ENCODE measurements at regions not wholly inside any gene's neighbourhood (a gene's known extent, or its start where the extent isn't known, plus 50 kb on each side); places are given as distances from the start of the nearest gene placed in this dataset.

DNA sequence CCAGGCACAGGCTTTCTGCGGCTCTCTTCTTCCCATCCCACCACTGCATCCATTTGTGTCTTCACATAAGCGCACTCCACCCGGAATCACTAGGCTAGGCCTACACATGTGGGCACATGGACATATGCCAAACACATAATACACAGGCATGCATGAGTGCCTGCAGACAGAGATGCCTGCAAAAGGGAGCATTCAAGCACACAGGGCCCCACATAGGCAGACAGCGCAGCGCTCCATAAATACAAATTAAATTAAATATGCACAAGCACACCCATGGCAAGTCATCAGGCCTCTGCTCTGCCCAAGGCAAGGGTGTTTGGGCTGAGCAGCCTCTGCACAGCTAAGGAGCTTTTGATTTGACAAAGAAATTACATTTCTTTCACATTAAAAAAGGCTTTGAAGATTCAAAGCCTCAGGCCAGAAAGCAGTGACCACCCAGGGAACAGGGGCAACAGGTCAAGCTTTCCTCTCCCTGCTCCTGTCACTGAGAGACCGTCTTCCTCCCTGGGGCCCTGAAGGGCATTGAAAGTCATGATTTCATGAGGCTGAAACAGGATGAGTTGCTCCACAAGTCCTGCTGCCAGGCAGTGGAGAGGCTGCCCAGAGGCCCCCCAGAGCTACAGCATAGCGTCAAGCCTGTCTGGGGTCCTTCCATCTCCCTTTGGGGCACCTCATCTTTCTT is 134.2 kb upstream of the LRFN2 start:
- DNase-seq (ENCODE audit: low read depth) = no peak

DNA sequence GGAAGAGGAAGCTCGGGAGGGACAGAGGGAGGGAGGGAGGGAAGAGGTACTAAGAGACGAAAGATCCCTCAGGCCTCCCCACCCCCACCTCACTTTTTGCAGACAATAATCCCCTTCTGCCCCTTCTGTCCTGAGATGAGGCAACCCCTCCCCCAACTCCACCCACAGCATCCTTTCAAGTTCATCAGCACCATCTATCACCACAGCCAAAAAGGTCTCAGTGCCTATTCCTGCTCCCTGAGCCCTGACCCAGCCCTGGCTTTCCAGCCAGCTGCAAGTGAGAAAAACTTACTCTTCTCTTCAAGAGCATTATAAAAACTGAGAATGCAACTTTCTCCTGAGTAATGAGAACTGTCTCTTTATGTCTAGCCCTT is 133.2 kb upstream of the LRFN2 start:
- no peak for DNase-seq (ENCODE audit: low read depth)

DNA sequence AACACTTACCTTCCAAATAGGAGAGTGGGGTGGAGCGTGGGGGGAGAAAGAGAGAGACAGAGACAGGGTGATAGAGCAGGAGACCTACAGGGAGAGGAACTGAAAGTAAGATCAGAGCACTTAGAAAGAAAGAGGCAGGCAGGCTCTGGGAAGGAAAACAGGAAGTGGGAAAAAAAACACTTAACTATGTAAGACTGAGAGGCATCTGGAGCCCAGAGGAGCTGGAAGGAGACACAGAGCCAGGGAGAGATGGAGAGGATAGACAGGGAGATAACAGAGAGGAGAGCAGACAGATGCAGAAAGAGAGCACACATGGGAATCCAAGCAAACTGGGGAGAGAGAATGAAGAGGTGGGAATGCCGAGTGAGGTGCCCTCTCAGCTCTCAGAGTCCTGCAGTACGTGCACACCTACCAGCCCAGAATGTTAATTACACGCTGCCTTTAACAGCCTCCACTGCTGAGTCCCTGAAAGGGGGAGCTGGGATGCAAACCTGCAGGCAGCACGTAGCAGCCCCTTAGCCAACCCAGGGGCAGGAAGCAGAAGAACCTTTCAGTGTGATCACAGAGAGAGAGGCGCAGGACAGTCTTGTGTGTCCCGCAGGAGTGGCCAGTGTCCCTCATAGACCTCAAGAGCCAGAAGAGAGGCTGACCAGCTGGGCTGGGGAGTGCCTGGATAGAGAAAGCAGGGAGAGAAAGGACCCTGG is 132.7 kb upstream of the LRFN2 start:
- DNase-seq (ENCODE audit: low read depth) = peak; percentile 71

DNA sequence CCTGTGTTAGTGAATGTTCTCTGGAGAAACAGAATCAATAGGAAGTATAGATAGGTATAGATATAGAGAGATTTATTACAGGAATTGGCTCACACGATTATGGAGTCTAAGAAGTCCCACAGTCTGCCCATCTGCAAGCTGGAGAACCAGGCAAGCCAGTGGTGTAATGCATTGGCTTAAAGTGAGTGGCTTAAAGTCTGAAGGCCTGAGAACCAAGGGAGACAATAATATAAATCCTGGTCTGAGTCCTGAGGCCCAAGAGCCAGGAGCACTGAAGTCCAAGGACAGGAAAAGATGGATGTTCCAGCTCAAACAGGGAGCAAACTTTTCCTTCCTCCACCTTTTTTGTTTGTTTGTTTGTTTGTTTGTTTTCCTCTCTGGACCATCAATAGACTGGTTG is 131.2 kb upstream of the LRFN2 start:
- no peak for DNase-seq (ENCODE audit: low read depth)

DNA sequence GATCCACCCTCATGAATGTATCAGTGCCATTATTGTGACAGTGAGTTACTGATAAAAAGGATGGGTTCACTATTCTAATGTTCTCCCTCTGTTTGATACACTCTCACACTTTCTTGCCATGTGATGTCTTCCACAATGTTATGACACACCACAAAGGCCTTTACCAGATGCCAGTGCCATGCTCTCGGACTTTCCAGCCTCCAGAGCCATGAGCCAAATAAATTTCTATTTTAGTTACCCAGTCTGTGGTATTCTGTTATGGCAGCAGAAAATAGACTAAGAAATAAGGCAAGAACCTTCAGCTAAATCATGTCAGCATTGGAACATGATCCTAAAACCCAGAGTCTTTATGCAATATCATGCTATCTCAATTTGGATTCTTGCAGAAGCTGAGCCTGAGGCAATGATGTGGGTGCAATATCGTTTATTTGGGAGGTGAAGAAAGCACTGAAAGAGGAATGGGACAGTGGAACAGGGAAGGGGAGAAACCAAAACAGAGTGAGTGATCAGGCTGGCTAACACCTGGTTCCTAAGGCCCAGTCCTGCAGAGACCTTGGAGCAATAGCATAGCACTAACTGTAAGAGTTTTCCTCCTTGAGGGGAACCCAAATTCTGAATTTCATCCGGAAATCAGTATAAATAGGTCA is 130.4 kb upstream of the LRFN2 start:
- no peak for DNase-seq (ENCODE audit: low read depth)

DNA sequence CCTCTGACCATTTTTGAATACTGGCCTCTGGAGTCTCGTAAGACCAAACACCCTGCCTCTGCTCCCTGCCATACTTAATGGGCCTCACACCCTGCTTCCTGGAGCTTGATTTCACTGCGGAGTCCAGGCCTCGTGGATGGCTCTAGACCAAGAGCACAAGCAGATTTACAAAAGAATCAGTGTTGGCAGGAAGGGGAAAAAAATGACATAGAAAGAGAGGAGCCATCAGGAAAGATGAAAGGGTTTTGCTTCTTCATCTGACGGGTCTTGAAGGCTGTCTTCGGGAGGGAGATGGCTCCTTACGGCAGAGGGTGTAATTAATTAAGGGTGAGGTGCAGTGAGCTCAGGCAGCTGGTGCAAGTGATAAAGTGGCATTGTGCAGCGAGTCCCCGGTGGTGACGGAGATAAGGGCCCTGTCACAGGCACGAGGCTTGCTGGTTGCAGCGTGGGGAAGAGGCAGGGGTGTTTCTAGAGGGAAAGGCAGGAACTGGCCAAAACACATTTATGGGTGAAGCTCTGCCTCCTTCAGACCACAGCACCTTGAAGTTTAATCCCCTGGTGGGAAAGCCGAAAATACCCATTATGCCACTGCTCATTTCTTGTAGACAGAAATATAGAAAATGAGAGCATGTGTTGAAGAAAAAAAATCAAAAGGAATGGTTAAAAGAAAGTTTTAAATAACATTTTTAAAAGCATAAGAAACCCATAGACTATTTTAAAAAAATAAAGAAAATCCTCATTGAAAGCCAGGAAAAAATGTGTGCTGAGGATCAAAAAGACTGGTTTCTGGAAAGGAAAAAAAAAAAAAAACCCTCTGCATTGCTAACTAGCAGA is 128.6 kb upstream of the LRFN2 start:
- no peak for DNase-seq (ENCODE audit: low read depth)

DNA sequence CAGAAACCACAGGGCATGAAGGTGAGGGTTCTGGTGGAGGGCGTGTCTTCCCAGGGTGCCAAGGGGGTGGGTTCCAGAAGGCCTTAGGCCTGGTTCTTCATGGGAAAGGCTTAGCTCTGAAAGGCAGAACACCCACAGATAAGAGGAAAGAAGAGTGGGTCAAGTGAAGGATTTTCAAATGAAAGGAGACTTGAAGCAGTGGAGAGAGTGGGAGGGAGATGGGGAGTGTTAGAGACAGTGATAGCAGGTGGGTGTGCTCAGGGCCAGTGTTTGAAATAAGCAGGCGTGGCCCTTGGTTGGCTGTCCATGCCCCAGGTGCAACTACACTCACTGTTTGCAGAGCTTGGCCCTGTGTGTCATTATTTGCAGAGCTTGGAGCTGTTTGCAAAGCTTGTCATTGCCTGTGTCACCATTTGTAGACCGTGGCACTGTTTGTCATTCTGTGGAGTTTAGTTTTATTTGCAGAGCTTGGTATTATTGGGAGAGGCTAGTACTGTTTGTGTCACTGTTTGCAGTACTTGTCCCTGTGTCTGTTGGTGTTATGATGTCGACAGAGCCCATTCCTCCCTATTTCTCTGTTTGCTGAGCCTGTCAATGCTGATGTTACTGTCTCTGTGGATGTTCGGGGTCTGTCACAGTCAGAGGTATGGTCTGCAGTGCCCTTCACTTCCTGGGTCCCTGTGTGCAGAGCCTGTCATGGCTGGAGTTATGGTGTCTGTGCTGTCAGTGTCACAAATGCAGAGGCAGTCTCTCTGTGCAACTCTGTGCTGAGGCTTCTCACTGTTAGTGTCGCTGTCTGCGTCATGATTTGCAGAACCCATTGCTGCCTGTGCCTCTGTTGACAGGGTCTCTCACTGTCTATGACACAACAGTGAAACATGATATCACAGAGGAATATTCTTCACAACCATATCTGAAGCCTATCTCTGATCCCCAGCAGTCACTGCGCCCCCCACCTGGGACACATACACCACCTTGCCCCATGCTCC is 127.7 kb upstream of the LRFN2 start:
- DNase-seq (ENCODE audit: low read depth) = no peak

DNA sequence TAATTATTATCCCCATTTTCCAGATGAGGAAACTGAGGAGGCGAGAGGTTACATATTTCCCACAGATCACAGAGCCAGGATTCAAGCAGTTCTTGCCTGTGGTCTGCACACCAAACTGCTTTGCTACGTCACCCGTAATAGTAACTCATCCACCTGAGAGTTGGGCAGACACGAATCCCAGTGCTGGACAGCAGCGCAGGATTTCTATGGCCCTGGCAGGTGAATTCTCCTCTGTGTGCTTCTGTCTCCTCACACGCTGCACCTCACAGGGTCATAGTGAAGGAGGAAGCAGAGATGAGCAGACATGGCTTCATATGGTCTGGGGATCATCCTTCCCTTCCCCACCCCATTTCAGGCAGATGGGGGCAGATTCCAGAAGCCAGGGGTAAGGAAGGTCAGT is 127.0 kb upstream of the LRFN2 start:
- no peak for DNase-seq (ENCODE audit: low read depth)

DNA sequence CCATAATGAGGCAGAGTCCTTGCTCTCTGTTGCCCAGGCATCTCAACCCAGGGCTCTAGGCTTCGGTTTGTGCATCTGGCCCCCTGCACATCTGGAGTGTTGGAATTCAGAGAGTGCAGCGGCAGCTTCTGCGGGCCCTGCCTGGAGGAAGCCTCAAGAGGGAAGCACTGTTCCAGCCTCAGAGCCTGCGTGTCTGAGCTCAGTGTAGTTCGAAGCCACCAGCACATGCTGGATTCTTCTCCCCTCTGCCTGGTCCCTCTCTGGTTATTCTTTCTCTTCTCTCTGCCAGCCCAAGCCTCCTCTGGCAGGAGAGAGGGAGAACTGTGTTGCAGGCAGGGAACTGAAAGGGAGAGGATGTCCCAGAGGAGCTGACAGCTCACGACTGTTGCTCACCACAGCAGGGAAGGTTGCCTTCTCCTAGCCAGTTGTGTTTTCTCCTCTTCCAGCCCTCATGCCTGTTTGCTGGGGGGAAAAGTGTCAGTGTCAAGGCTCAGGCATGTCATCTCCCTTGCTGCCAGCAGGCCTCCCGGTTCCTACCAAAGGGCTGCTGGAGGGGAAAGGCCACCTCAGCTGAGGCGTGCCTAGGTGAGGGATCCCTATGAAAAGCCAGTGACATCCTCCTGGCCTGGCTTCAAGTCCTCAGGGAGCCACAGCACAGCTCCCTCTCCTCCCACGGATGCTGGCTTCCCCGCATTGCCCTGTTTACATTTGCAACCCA is 126.0 kb upstream of the LRFN2 start:
- DNase-seq (ENCODE audit: low read depth) = no peak

DNA sequence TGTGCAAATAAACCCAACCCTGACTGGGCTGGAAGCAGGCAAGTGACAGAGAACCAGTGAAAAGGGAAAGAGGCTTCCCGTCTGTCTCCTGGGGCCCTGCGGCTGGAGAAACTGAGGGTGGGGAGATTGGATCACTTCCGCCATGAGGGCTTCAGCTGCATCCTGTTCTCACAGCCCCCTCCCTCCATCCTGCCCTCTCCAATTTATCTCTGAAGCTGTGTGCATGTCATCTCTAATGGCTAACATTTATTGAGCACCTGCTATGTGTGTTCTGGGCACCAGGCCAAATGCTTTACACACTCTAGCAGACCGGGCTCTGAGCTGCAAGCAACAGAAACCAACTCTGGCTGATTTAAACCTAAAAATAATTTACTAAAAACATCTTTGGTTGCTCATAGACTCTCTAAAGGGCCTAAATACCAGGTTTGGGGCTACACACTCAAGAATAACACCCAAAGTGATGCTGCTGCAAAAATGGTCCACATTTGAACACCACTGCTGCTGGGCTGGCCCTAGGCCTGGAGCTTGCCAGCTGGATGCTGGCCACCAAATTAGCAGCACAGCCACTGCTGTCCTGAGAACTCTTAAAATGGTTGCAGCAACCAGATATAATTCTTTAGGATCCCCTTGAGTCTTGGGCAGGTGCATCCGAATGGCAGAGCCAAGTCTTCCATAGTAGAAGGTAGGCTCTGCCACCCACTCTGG is 123.6 kb upstream of the LRFN2 start:
- no peak for DNase-seq (ENCODE audit: low read depth)

DNA sequence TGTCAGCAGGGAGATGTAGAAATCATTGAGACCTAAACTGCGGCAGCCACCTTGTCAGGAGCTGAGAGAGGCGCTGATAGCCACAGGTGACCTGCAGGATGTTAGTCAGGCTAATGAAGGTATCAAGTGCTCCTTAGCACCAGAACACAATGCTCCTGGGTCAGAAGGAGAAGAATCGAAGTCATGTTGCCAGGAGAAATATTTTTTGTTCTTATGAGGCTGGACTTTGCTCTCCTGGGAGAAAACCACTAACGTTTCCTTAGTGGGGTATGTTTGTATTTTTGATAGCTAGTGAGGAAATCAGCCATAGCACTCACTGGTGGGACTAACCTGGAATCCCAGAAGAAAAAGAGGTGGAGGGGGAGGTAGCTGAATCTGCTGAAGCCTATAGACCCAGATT is 120.9 kb upstream of the LRFN2 start:
- no peak for DNase-seq (ENCODE audit: low read depth)

DNA sequence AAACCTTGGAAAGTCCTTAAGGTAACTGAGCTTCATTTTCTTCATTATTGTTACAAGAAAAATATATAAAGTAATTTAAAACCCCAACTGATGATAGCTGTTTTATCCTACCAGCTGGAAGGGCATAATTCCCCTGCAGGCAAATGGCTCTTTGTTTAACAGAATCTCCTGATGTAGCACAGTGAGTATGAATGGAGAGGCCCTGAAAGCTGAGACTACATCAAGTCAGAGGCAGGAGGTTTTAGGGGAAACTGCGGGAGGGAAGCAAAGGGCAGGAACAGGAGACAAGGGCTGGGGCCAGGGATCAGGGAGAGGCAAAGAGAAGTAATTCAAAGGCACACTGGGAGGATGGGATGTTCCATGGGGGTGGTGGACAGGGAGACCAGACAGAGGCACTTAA is 119.0 kb upstream of the LRFN2 start:
- DNase-seq (ENCODE audit: low read depth) = no peak

DNA sequence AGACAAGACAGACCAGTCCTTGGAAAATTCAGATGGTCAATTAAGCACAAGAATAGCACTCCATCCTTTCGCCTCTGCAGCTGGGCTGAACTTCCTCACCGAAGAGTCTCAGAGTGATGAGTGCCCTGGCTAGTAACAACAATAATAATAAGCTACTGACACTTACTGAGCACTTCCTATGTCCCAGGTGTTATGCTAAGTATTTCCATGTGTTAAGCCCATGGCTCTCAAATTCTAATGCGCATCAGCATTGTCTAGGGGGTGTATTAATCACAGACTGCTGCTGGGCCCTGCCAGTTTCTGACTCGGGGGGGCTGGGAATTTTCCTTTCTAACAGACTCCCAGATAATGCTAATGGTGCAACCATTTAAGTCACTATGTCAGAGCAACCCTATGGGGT is 118.2 kb upstream of the LRFN2 start:
- no peak for DNase-seq (ENCODE audit: low read depth)

DNA sequence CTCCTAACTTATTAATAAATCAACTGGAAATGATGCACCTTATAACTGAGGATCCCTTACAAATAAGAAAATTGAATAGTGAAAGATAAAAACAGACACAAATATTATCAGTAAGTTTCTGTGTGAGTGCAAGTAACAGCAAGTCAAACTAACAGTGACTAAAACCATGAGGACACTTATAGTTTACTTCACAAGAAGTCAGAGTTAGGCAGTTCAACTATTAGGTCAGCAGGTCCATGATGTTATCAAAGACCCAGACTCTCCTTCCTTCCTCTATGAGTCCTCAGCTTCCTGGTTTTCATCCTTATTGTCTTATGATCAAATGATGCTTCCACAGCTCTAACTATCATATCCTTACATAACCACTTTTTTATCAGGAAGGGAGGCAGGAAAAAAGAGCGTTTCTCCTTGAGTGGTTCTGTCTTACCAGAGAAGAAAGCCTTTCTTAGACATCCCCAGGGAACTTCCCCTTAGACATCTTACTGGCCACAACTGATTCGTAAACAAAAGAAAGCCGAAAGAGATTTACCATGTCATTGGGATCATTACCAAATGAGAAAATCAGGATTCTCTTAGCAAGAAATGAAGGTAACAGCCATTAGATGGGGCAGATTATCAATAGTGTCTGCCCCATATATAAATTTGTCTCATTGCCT is 114.3 kb upstream of the LRFN2 start:
- DNase-seq (ENCODE audit: low read depth) = no peak

DNA sequence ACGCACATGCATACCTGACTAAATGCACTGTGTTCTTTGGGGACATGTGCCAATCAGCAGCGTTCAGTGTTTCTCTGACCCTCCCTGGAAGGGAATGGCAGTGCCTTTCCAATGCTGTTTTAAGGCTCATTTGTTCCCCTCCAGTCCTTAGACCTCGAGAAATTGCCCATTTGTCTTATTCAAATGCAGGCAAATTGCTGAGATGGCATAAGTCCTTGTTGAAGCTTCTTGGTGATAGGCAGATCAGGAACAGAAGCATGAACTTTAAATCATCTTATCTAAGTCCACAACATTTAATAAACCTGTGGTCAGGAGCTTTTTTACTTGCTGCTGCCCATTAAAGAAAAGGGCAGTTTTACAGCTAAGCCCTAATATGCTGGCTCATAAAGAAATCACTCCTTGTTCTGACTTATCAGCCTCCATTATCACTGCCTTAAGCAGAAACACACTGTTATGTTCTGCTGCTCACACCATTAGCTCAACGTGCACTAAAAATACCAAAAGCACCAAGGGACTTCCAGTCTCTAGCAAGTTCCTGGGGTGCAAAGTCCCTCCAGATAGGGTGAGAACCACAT is 112.9 kb upstream of the LRFN2 start:
- DNase-seq (ENCODE audit: low read depth) = no peak

DNA sequence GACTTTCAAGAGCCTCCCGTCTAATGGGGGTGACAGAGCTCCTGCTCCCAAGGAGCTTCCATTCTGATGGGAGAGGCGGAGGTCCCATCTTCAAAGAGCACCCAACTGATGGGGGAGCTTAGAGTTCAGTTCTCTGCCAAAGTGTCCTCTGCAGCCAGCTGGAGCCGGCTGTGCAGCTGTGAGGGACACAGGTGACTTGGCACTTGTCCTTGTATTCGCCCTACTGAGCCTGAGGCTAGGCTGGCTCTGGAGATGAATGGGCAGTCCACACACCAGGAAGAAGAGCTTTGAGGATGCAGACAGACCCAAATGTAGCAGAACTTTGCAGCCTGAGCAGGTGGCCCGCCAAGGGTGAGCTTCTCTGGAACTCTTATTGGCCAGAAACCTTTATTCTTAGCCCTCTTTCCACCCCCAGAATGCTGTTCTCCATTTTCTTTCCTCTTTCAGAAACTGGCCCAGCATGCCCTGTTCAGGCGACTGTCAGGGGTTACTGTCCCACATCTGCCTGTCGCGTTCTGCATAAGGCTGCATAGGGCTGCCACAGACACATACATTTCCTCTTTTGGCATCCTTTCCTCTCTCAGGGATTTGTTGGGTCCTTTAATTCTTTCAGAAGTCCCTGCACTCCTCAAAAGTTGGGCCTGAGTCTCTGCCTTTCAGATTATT is 108.7 kb upstream of the LRFN2 start:
- DNase-seq (ENCODE audit: low read depth) = no peak

DNA sequence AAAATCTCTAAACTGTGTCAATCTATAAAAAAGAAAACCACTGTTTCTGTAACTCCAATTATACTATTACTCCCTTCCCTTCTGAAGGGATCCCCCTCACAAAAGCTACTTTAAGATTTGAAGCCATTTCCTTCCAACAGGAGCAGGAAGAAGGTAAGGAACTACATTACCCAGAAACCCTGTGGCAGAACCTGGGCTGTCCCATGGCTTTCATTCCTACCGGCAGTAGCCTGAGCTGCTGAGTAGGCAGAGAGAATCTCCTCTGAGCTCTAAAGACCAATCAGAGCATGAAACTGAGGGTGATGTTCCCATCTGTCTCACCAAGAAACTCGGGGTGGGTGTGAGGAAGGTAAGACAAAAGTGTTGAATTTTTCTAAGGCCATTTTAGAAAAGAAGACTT is 108.0 kb upstream of the LRFN2 start:
- peak; percentile 4 for DNase-seq (ENCODE audit: low read depth)

DNA sequence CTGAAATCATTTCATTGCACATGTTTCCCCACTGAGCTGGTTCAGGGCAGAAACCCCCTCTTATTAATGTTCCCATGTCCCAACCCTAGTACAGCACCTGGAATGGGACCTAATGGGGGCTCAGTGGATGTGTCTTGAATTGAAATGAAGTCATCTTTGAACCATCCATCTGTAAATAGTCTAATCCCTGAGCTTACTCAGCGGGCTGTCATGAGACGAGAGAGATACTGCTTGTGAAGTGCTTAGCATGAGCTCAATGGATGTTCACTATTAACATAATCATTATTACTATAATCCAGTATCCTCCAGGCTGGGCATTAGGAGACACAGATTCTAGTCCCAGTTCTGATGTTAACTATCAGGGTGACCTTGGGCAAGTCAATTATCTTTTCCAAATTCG is 106.6 kb upstream of the LRFN2 start:
- DNase-seq (ENCODE audit: low read depth) = no peak

DNA sequence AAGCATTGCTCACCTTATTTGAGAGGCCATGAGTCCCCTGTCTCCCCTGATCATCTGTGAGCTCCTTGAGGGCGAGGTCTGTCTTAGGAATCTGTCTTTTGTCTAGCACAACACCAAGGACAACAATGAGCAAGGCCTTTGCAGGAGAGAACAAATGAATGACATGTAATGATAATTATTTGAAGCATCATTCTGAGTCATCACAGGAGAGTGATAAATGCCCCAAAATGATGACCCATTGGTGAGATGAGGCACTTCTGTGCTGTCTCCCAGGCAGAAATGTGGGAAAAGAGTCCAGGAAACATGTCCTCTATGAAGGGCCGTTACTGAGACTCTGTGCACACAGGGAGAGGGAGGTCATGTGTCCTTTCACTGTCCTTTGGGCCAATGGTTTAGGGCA is 105.2 kb upstream of the LRFN2 start:
- DNase-seq (ENCODE audit: low read depth) = no peak
